ENCODE measurements at regions not wholly inside any gene's neighbourhood (a gene's known extent, or its start where the extent isn't known, plus 50 kb on each side); places are given as distances from the start of the nearest gene placed in this dataset.

GRCh38 chr2:21282515-21282898, 158.7 kb downstream of the TDRD15 start:
- no peak for TF ChIP-seq TAF1 (IDR thresholded peaks at IDR 0.05; ENCODE audit: borderline replicate concordance, insufficient read depth, low read length)
- no peak for TF ChIP-seq FOXP2 (optimal IDR thresholded peaks at IDR 0.05; ENCODE audit: borderline replicate concordance, extremely low read depth, extremely low read length, insufficient read depth)
- no peak for TF ChIP-seq SIN3A (IDR thresholded peaks at IDR 0.05; ENCODE audit: borderline replicate concordance, insufficient read depth, low read length)
- TF ChIP-seq POLR2AphosphoS5 (IDR thresholded peaks at IDR 0.05; ENCODE audit: low read depth, low read length) = no peak
- no peak for TF ChIP-seq REST (IDR thresholded peaks at IDR 0.05; ENCODE audit: insufficient read depth in 1 of 2, low read depth in 2 of 2, low read length in 2 of 2)

- TF ChIP-seq REST (IDR thresholded peaks at IDR 0.05; ENCODE audit: insufficient read depth in 1 of 2, low read depth in 2 of 2, low read length in 2 of 2) = no peak
- no peak for TF ChIP-seq SIN3A (IDR thresholded peaks at IDR 0.05; ENCODE audit: borderline replicate concordance, insufficient read depth, low read length)
- TF ChIP-seq FOXP2 (optimal IDR thresholded peaks at IDR 0.05; ENCODE audit: borderline replicate concordance, extremely low read depth, extremely low read length, insufficient read depth) = no peak
Observed at GRCh38 chr2:21288299-21288698, 164.5 kb downstream of the TDRD15 start.

GRCh38 chr2:21288739-21289520, 165.2 kb downstream of the TDRD15 start:
- TF ChIP-seq REST (IDR thresholded peaks at IDR 0.05; ENCODE audit: insufficient read depth in 1 of 2, low read depth in 2 of 2, low read length in 2 of 2) = no peak
- no peak for TF ChIP-seq POLR2AphosphoS5 (IDR thresholded peaks at IDR 0.05; ENCODE audit: low read depth, low read length)
- TF ChIP-seq SIN3A (IDR thresholded peaks at IDR 0.05; ENCODE audit: borderline replicate concordance, insufficient read depth, low read length) = no peak
- TF ChIP-seq TAF1 (IDR thresholded peaks at IDR 0.05; ENCODE audit: borderline replicate concordance, insufficient read depth, low read length) = no peak
- no peak for TF ChIP-seq FOXP2 (optimal IDR thresholded peaks at IDR 0.05; ENCODE audit: borderline replicate concordance, extremely low read depth, extremely low read length, insufficient read depth)

- TF ChIP-seq REST (IDR thresholded peaks at IDR 0.05; ENCODE audit: insufficient read depth in 1 of 2, low read depth in 2 of 2, low read length in 2 of 2) = no peak
- no peak for TF ChIP-seq TAF1 (IDR thresholded peaks at IDR 0.05; ENCODE audit: borderline replicate concordance, insufficient read depth, low read length)
- no peak for TF ChIP-seq FOXP2 (optimal IDR thresholded peaks at IDR 0.05; ENCODE audit: borderline replicate concordance, extremely low read depth, extremely low read length, insufficient read depth)
- no peak for TF ChIP-seq SIN3A (IDR thresholded peaks at IDR 0.05; ENCODE audit: borderline replicate concordance, insufficient read depth, low read length)
Observed at GRCh38 chr2:21289551-21289950, 165.8 kb downstream of the TDRD15 start.

Data from PFSK-1 (cell line).